ENCODE measurements at regions not wholly inside any gene's neighbourhood (a gene's known extent, or its start where the extent isn't known, plus 50 kb on each side); places are given as distances from the start of the nearest gene placed in this dataset.

DNA sequence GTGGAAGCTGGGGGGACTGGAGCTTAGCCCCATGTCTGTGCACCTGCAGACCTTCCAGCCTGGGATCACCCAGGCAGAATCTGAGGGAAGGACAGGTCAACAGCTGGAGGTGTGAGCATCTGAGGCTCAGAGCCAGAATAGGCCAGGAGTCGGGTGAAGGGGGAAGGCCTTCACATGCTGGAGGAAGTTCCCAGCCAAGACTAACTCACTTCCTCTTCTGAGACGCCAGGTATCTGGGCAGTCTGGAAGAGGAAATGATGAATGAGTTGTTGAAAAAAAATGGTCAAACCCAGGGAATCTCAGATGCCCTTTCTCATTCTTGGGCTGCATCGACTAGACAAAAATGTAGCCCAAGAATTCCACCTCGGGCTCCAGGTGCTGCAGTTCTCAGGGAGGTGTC lies 73.6 kb upstream of the TIAM2 start:
- TF ChIP-seq CTCF (IDR thresholded peaks at IDR 0.05) (no peak), POLR2A (IDR thresholded peaks at IDR 0.05) (no peak), EP300 (IDR thresholded peaks at IDR 0.05) (no peak)

All from ovary (tissue), 3 donors.